Fibroblast of skin of right quadriceps (primary cell): ENCODE measurements at regions not wholly inside any gene's neighbourhood (a gene's known extent, or its start where the extent isn't known, plus 50 kb on each side); places are given as distances from the start of the nearest gene placed in this dataset.

Experiments used
- DNase-seq: peaks from one replicate; pipeline ENCODE4 v3.0.0-alpha.2; 2013

- no peak for DNase-seq
Observed at GRCh38 chr6:153780011-153780410, 259.0 kb upstream of the OPRM1 start.

GRCh38 chr6:153778216-153778615 is 260.8 kb upstream of the OPRM1 start:
- DNase-seq: no peak

DNA sequence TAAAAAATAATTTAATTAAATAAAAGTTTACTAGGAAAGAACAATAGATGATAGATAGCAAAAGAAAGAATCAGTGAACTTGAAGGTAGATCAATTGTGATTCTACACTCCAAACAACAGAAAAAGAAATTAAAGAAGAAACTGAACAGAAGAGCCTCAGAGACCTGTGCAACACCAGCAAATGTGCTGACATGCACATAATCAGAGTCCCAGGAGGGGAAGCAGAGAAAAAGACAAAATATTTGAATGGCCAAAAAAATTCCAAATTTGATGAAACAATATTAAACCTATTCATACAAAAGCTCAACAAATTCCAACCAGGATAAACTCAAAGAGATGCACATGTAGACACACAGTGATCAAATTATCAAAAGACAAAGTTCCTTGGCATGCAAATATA is 267.5 kb upstream of the OPRM1 start:
- no peak for DNase-seq

DNA sequence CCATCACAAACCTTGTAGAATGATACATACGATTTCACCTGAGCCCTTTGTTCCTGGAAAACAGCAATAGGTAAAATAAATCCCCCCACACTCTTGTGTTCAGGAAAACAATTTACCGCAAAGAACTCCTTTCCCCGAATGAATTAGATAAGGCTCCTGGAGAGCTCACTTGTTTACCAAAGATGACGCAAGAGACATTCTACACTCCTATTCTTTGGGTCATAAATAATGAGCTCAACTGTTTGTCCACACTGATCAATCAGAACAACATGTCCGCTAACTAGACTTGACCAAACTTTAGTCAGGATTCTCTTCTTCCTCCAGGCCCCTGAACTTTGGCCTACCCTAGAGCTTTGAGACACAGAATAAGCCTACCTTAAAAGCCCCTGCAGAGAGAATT is 271.9 kb upstream of the OPRM1 start:
- DNase-seq: no peak

- no peak for DNase-seq
Observed at GRCh38 chr6:153758516-153758915, 280.5 kb upstream of the OPRM1 start.

GRCh38 chr6:153735761-153736160 is 303.3 kb upstream of the OPRM1 start:
- no peak for DNase-seq

DNA sequence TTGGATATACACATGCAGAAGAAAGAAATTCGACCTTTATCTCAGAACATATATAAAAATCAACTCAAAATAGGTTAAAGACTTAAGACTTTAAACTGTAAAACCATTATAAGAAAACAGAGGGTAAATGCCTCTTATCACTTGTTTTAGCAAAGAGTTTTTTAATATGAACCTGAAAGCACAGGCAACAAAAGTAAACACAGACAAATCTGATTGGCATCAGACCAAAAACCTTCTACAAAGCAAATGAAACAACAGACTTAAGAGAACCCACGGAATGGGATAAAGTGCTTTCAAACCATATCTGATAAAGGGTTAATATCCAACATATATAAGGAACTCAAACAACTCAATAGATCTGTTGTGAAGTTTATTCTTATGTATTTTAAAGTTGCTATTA is 309.9 kb upstream of the OPRM1 start:
- no peak for DNase-seq

DNA sequence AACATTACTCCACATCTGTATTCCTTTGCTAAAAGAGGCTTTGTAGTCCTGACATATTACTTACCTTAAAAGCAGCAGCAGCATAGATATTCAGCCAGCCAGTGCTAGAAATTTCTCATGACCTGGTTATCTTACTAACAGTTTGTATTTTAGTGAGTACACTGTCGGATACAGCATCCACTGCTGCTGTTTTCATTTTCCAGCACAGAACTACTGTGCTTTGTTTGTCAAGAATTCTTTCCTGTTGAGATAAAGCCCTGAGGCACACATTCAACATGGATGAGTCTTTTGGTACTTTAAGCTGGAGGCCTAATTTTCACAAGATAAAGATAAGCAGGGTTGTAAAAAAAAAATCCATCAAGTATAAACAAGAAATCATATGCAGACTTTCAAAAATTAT is 311.2 kb upstream of the OPRM1 start:
- DNase-seq: no peak

GRCh38 chr6:153725456-153725855 is 313.6 kb upstream of the OPRM1 start:
- DNase-seq: no peak

DNA sequence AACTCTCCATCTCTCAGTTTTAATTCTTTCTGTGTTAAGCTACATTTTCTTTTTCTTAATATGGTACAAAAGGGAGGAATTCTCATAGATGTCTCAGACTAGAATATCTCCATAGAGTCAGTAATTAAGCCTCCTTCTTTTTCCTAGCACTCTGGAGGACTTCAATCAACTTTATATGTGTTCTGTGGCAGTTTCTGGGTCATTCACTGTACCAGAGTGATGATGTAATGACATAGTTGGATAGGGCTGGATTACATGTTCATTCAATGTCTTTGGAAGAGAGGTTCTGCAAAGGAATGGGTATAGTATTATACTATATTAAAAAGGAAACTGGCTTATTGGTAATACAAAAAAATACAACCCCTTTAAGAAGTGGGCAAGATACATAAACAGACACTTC is 318.3 kb upstream of the OPRM1 start:
- no peak for DNase-seq

DNA sequence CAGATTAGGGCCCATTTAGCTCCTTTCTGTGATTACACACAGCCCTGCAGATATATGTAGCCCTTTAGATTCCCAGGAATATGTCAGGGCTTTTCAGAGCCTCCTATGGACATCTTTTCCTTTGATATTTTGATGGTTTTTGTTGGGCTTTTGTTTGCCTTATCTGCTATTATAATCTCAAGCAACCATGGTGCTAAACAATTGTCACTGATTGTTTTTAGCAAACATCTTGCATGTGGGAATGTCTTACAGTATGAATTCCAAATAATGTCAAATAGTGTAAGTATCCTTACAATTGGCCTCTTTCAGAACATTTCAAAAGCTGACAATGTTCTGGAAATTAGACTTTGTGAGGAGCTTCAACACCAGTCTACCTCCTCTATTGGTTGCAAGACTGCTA is 333.6 kb upstream of the OPRM1 start:
- no peak for DNase-seq

DNA sequence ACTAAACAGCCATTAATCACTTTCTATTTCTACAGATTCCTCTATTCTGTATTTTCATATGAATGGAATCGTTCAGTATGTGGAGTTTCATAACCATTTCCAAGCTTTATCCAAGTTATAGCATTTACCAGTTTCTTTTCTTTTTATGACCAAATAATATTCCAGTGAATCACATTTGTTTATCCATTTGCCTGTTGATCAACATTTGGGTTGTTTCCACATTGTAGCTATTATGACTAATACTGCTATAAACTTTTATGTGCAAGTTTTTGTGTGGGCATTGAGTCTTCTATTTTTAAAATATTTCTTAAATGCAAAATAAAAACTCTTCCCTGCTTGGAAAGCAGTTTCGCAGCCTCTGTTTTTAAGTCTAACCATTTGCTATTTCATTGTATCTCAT is 336.4 kb upstream of the OPRM1 start:
- no peak for DNase-seq

- no peak for DNase-seq
Observed at GRCh38 chr6:153698637-153699036, 340.4 kb upstream of the OPRM1 start.

- DNase-seq: no peak
Observed at GRCh38 chr6:153698001-153698400, 341.0 kb upstream of the OPRM1 start.

DNA sequence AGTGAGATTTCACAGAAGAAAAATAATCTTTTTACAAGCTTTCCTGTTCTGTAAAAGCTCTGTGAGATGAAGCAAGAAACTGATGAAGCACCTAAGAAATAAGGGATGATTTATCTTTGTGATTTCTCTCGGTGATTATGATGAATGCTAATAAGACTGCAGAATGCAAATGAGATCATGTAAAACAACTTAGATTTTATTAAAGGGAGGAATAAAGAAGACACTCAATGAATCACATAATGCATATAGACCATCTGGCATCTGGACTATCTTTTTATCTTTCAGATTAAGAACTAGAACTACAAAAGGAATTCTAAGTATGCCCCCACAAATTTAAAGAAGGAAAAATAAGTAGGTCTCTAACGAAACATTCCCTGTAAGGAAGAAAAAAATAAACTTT is 361.5 kb upstream of the OPRM1 start:
- DNase-seq: no peak

- no peak for DNase-seq
Observed at GRCh38 chr6:153673750-153674149, 365.3 kb upstream of the OPRM1 start.

DNA sequence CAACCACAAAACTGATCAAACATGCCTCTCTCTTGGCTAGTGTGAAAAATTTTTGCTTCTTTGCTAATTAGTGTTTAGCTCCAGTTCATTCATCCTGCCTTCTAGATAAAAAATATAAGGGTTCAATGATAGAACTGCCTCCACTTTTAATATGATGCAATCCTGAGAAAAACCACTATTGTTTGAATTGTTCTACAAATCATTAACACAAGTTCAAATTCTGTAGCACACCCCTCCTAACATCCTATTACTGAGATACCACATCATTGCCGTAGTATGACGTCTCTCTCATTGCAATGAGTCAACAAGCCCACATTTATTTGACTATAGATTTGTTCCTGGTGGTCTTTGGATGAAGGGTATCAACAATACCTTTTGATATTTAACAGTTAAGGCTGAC is 365.8 kb upstream of the OPRM1 start:
- DNase-seq: no peak

DNA sequence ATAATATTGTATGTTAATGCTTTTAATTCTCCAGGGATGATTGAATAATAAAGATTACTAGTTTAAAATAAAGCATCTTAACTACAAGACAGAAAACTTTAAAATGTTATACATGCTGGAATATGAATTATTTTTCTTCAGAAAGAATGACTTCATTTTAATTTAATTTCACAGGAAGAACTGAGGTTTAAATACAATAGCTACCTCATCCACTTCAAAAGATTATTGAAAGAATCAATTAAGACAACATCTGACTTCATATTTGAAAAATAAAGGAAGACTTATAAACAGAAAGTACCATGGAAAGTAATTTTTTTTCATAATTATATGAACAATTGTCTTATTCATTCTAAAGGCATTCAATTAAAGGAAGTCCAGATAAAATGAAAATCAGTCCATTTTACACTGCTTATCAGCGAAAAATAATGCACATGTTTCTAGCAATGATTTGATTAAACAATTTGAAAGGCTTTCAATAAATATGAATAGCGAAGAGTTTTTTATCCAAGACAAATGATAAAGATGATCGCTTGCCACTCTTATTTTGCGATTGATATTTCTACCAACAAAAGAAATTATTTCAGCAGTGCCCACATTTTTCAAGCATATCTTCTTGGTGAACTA is 368.5 kb upstream of the OPRM1 start:
- DNase-seq: no peak

DNA sequence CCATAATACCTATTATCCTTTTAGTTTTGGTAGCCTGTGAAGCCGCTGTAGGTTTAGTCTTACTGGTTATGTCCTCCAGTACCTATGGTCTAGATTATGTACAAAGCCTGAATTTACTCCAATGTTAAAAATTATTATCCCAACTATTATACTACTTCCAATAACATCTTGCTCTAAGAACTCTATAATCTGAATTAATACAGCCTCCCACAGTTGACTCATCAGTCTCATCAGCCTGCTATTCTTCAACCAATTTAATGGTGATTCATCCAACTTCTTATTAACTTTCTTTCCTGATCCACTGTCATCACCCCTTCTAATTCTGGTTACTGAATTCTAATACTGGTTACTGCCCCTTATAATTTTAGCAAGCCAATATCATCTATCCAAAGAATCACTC is 370.3 kb upstream of the OPRM1 start:
- no peak for DNase-seq

DNA sequence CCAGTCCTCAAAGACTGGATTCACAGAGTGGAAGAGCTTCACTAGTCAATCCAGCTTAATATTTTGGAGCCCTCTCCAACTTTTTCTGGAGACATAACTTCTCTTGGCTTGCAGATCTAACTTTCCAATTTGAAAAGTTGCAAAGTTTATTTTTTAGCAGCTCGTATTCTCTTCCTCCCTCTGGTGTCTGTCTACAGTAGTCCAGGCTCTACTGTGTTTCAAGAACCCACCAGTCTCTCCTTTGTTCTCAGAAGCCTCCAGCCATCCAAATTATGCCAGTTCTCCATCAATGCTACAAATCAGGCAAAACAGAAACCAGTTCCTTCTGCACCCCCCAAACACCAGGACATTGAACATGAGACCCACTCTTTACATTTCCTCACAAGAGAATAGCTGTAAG is 376.1 kb upstream of the OPRM1 start:
- DNase-seq: no peak

GRCh38 chr6:153645326-153645725 is 393.7 kb upstream of the OPRM1 start:
- no peak for DNase-seq

DNA sequence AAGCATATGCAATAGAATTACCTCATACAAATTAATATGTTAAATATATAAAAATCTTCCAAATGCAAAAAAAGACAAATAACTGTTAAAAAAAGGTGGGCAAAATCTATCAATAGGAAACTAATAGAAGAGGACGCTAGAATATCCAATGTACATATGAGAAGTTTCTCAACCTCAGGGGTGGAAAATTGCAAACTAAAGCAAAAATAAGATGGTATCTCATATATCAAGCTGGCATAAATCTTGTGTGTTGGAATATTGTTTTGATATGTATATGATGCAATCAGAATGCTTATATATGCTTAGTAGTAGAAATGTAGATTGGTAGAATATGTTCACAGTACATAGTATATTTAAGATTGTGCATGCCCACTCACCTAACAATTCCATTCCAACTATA is 395.0 kb upstream of the OPRM1 start:
- DNase-seq: no peak

DNA sequence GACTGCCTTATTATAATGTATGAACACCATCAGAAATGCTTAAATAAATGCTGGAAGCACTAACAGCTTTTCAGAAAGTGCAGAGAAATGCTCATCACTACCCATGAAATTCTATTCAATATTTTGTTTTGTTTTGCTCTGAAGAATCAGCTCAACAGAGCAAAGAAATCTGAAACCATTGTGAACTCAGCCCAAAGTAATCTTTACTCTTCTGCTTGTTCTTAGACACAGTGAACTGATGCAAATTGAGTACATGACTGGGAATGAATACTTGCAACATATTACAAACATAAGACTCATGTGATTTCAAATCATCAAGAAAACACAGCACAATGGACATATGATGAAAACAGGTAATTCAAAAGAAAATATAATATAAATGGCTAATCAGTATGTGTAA is 404.6 kb upstream of the OPRM1 start:
- no peak for DNase-seq

DNA sequence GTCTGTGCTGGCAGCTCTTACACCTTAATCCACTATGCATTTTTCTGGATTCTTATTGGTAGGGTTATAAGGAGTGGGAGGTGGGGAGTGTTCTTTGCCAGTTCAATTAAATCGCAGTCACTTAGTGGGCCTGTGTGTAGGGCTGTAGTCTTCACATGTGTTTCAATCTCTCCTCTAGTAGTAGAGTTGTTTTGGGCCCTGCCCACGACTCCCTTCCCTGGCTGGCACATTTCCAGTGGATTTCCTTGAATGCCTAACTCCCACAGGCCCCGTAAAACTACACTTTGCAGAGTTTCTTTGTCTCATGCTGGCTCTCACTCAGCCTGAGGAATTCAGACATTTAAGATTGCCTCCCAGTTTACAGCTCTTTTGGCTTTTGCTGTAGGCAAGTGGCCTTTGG is 414.0 kb upstream of the OPRM1 start:
- peak; percentile 59 for DNase-seq

- DNase-seq: no peak
Observed at GRCh38 chr6:153624528-153624927, 414.5 kb upstream of the OPRM1 start.

- DNase-seq: no peak
Observed at GRCh38 chr6:153623496-153623895, 415.5 kb upstream of the OPRM1 start.
